GM12878 (cell line): ENCODE measurements at regions not wholly inside any gene's neighbourhood (a gene's known extent, or its start where the extent isn't known, plus 50 kb on each side); places are given as distances from the start of the nearest gene placed in this dataset.

Experiments used
- ATAC-seq: fragments of 200-7000 bp; cut with Tn5 transposase; 3 replicates; pipeline ENCODE4 v1.9.1; 2020; ENCODE audit warnings: mild to moderate bottlenecking, moderate library complexity
- BruUV-seq: library from RNA; stranded (reverse); fragments of 400-500 nt; replicated peaks from 2 replicates; lab custom pipeline; 2021; lab: Mats Ljungman, UMichigan
- CTCF ChIA-PET: fragments of 300-600 bp; sonication (Branson Sonifier 250); formaldehyde crosslinking; extraction: SDS; loops from one replicate; lab custom pipeline; 2021; ENCODE audit warnings: inconsistent platforms; lab: Yijun Ruan, JAX
- POLR2A ChIA-PET: fragments of 350-600 bp; formaldehyde crosslinking; extraction: SDS; loops from one replicate; lab custom pipeline; 2021; ENCODE audit warnings: inconsistent platforms; lab: Charles Lee
- RAD21 ChIA-PET: fragments of 300-600 bp; sonication (Branson Sonifier 250); formaldehyde crosslinking; loops from one replicate; lab custom pipeline; 2023; ENCODE audit warnings: antibody characterized with exemption; ENCODE audit not compliant: unreplicated experiment; lab: Charles Lee
- SMC1A ChIA-PET: fragments of 300-600 bp; sonication (Branson Sonifier 250); formaldehyde crosslinking; loops from one replicate; lab custom pipeline; 2023; ENCODE audit not compliant: unreplicated experiment, uncharacterized antibody; lab: Charles Lee
- DNase-seq: peaks from one replicate; pipeline ENCODE4 v3.0.0-alpha.2; 2011; ENCODE audit warnings: low read depth, low spot score
- FAIRE-seq: peaks from 3 replicates; lab custom pipeline; 2011; peaks lifted over from hg19 to GRCh38; lab: Jason Lieb, UNC
- H2AFZ ChIP-seq: 2 replicates; pipeline ENCODE4 v1.6.0; 2011; ENCODE audit warnings: low read depth, low read length, control low read depth; ENCODE audit not compliant: control insufficient read depth
- H3K27ac ChIP-seq: 2 replicates; pipeline ENCODE4 v1.5.1; 2011; ENCODE audit warnings: control low read depth; ENCODE audit not compliant: control insufficient read depth, insufficient read depth
- H3K27me3 ChIP-seq, 2 experiments: replicated peaks in 1 of 2; 2 replicates each; pipeline versions ENCODE4 v1.6.0 to v1.6.1; 2011; ENCODE audit warnings: low read length in 1 of 2; ENCODE audit not compliant: control insufficient read depth in 2 of 2, insufficient read depth in 2 of 2
- H3K36me3 ChIP-seq, 2 experiments: 2 replicates each; pipeline ENCODE4 v1.5.1; 2011; ENCODE audit warnings: low read length in 1 of 2; ENCODE audit not compliant: control insufficient read depth in 2 of 2, insufficient read depth in 2 of 2
- H3K4me1 ChIP-seq: 2 replicates; pipeline ENCODE4 v1.6.1; 2011; ENCODE audit warnings: mild to moderate bottlenecking, low read length, moderate library complexity, mixed read lengths; ENCODE audit not compliant: control insufficient read depth, insufficient read depth
- H3K4me2 ChIP-seq: 2 replicates; pipeline ENCODE4 v1.6.0; 2011; ENCODE audit warnings: control low read depth; ENCODE audit not compliant: control insufficient read depth, insufficient read depth
- H3K4me3 ChIP-seq: fragments of 200-600 bp; sonication (generic); 2 replicates; pipeline ENCODE4 v1.5.1; 2016
- H3K79me2 ChIP-seq: 2 replicates; pipeline ENCODE4 v1.6.0; 2011; ENCODE audit warnings: low read length; ENCODE audit not compliant: control insufficient read depth, insufficient read depth
- H3K9ac ChIP-seq: 2 replicates; pipeline ENCODE4 v1.8.0; 2011; ENCODE audit warnings: low read length, control low read depth, mixed read lengths; ENCODE audit not compliant: control insufficient read depth, insufficient read depth
- H3K9me3 ChIP-seq: replicated peaks from 3 replicates; pipeline ENCODE4 v1.5.1; 2011; ENCODE audit warnings: mild to moderate bottlenecking, low read length; ENCODE audit not compliant: control insufficient read depth, insufficient read depth
- H4K20me1 ChIP-seq: 2 replicates; pipeline ENCODE4 v1.6.0; 2011; ENCODE audit not compliant: control insufficient read depth, insufficient read depth
- BRCA1 ChIP-seq: IDR thresholded peaks from 2 replicates; pipeline ENCODE4 v1.6.1; 2011; ENCODE audit warnings: low read depth, low read length, improper control_type of control experiment
- CBX3 ChIP-seq: fragments of 200-600 bp; sonication (generic); IDR thresholded peaks from 2 replicates; pipeline ENCODE4 v1.6.1; 2016; ENCODE audit warnings: low read depth, borderline replicate concordance
- ESRRA ChIP-seq: IDR thresholded peaks from 2 replicates; pipeline ENCODE4 v1.6.1; 2012; ENCODE audit warnings: mild to moderate bottlenecking, low read length, improper control_type of control experiment
- IKZF2 ChIP-seq, 2 experiments: fragments of 450-650 bp; IDR thresholded peaks; 2 replicates each; pipeline ENCODE4 v1.6.1; 2017; ENCODE audit warnings: mild to moderate bottlenecking in 2 of 2, moderate library complexity in 2 of 2
- SPI1 ChIP-seq: IDR thresholded peaks from 2 replicates; pipeline ENCODE4 v1.6.1; 2011; ENCODE audit warnings: low read depth, mild to moderate bottlenecking, low read length, moderate library complexity, borderline replicate concordance; ENCODE audit not compliant: insufficient read depth
- SREBF1 ChIP-seq: IDR thresholded peaks from 2 replicates; pipeline ENCODE4 v1.6.1; 2012; ENCODE audit warnings: mild to moderate bottlenecking, low read length
- SREBF2 ChIP-seq: IDR thresholded peaks from 2 replicates; pipeline ENCODE4 v1.6.1; 2012; ENCODE audit warnings: mild to moderate bottlenecking, low read length
- STAT1 ChIP-seq: fragments of 450-650 bp; conservative IDR thresholded peaks from 2 replicates; pipeline ENCODE4 v1.6.1; 2014; ENCODE audit warnings: antibody characterized with exemption, mild to moderate bottlenecking
- STAT3 ChIP-seq: IDR thresholded peaks from 2 replicates; pipeline ENCODE4 v1.6.1; 2011; ENCODE audit warnings: low read depth, low read length, improper control_type of control experiment
- TAF1 ChIP-seq: IDR thresholded peaks from 2 replicates; pipeline ENCODE4 v1.6.1; 2011; ENCODE audit warnings: mild to moderate bottlenecking, low read depth, low read length, borderline replicate concordance
- ZNF274 ChIP-seq: IDR thresholded peaks from one replicate; pipeline ENCODE4 v1.8.0; 2011; ENCODE audit not compliant: insufficient read length, insufficient read depth
- WGBS: methylation state at CpG from one replicate; pipeline ENCODE4 v1.1.6; 2016; ENCODE audit warnings: low lambda C conversion rate; ENCODE audit not compliant: insufficient replicate concordance, insufficient coverage; ENCODE audit errors: missing lambda C conversion rate; 5-methylcytosine and 5-hydroxymethylcytosine counted together
- in situ Hi-C: fragments of 300-500 bp; cut with MboI; formaldehyde crosslinking; loops from 9 replicates; pipeline ENCODE4 v1.14.3; 2018; ENCODE audit warnings: mixed read lengths
- intact Hi-C: fragments of 100-400 bp; cut with micrococcal nuclease; formaldehyde crosslinking; loops from one replicate; pipeline ENCODE4 v1.14.2; 2022; ENCODE audit not compliant: unreplicated experiment
- TF ChIP-seq, protein P1 (sequence below): fragments of 150-350 bp; IDR thresholded peaks from 2 replicates; pipeline ENCODE4 v1.6.1; 2014; ENCODE audit warnings: mild to moderate bottlenecking, low read depth, low read length
- TF ChIP-seq, protein P2 (sequence below): fragments of 450-650 bp; IDR thresholded peaks from 2 replicates; pipeline ENCODE4 v1.6.1; 2018; ENCODE audit warnings: borderline replicate concordance, mild to moderate bottlenecking; ENCODE audit not compliant: partially characterized antibody
- TF ChIP-seq, protein P3 (sequence below): IDR thresholded peaks from 2 replicates; pipeline ENCODE4 v1.6.1; 2012; ENCODE audit warnings: mild to moderate bottlenecking, low read depth, low read length
- TF ChIP-seq, protein P4 (sequence below): fragments of 450-650 bp; IDR thresholded peaks from 2 replicates; pipeline ENCODE4 v1.6.1; 2017; ENCODE audit warnings: borderline replicate concordance

DNA sequence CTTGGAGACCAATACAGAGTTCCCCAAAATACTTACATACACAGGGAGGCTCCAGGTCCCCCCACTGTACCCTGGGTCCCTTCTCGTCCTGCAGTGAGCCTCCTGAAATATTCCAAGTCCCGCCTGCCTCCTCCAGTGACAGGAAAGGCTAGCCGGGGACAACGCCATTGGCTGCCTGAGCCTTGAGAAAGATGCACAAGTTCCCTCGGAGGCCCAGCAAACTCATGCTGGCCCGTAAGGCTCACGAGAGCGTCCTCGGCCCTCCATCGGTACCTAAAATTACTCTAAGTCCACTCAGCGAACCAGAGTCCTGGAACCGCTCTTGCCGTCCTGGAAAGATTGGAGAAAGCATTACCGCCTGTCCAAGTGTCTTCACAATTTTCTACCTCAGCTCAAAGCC, 228.6 kb downstream of the ADAM29 start (continued):
- TF ChIP-seq, protein P1, sequence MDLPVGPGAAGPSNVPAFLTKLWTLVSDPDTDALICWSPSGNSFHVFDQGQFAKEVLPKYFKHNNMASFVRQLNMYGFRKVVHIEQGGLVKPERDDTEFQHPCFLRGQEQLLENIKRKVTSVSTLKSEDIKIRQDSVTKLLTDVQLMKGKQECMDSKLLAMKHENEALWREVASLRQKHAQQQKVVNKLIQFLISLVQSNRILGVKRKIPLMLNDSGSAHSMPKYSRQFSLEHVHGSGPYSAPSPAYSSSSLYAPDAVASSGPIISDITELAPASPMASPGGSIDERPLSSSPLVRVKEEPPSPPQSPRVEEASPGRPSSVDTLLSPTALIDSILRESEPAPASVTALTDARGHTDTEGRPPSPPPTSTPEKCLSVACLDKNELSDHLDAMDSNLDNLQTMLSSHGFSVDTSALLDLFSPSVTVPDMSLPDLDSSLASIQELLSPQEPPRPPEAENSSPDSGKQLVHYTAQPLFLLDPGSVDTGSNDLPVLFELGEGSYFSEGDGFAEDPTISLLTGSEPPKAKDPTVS, result no peak
- TF ChIP-seq TAF1 (no peak), CBX3 (no peak), SREBF2 (no peak)

DNA sequence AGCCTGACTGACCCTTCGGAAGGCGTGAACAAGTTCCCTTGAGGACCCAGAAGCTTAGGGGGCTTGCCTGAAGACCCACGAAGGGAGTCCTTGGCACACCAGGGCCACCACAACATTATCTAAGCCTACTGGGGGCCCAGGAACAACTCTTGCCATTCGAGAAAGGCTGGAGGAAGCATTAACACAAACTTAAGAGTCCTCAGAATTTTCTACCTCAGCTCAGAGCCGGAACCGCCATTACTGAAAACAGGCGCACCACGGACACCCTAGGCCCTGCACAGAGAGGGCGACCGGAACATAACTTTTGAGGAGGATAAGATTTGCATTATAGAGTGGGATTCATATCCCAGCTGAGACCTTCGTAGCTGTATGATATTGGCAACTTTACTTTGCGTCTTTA, 229.1 kb downstream of the ADAM29 start:
- Histone ChIP-seq H3K9ac (no peak overlapping the region), H3K4me1 (no peaks in the 10 kb centered on the region), H3K27me3 (no peaks in the 10 kb centered on the region), H3K4me2 (no peak overlapping the region), H2AFZ (no peak overlapping the region), H3K9me3 (no peaks in the 10 kb centered on the region), H3K36me3 (no peaks in the 10 kb centered on the region), H3K27ac (no peak overlapping the region), H4K20me1 (no peaks in the 10 kb centered on the region), H3K79me2 (no peaks in the 10 kb centered on the region), H3K4me3 (no peak overlapping the region)
- in situ Hi-C loops (no loop called here), intact Hi-C loops (no loop called here)
- ATAC-seq (no peak), DNase-seq (no peak), FAIRE-seq (no peak)
- BruUV-seq, result no TSS peak
- ChIA-PET POLR2A (no interaction called here), SMC1A (no interaction called here), CTCF (no interaction called here), RAD21 (no interaction called here)
- 54% methylated on average over 12 of the region's 12 CpGs for WGBS
- TF ChIP-seq SREBF1 (no peak), IKZF2 (IDR thresholded peaks at IDR 0.05) (no peak), STAT3 (no peak), SPI1 (no peak), ESRRA (no peak), BRCA1 (no peak), ZNF274 (no peak), STAT1 (no peak)
- TF ChIP-seq, protein P2, sequence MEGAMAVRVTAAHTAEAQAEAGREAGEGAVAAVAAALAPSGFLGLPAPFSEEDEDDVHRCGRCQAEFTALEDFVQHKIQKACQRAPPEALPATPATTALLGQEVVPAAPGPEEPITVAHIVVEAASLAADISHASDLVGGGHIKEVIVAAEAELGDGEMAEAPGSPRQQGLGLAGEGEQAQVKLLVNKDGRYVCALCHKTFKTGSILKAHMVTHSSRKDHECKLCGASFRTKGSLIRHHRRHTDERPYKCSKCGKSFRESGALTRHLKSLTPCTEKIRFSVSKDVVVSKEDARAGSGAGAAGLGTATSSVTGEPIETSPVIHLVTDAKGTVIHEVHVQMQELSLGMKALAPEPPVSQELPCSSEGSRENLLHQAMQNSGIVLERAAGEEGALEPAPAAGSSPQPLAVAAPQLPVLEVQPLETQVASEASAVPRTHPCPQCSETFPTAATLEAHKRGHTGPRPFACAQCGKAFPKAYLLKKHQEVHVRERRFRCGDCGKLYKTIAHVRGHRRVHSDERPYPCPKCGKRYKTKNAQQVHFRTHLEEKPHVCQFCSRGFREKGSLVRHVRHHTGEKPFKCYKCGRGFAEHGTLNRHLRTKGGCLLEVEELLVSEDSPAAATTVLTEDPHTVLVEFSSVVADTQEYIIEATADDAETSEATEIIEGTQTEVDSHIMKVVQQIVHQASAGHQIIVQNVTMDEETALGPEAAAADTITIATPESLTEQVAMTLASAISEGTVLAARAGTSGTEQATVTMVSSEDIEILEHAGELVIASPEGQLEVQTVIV, result no peak
- TF ChIP-seq, protein P3, sequence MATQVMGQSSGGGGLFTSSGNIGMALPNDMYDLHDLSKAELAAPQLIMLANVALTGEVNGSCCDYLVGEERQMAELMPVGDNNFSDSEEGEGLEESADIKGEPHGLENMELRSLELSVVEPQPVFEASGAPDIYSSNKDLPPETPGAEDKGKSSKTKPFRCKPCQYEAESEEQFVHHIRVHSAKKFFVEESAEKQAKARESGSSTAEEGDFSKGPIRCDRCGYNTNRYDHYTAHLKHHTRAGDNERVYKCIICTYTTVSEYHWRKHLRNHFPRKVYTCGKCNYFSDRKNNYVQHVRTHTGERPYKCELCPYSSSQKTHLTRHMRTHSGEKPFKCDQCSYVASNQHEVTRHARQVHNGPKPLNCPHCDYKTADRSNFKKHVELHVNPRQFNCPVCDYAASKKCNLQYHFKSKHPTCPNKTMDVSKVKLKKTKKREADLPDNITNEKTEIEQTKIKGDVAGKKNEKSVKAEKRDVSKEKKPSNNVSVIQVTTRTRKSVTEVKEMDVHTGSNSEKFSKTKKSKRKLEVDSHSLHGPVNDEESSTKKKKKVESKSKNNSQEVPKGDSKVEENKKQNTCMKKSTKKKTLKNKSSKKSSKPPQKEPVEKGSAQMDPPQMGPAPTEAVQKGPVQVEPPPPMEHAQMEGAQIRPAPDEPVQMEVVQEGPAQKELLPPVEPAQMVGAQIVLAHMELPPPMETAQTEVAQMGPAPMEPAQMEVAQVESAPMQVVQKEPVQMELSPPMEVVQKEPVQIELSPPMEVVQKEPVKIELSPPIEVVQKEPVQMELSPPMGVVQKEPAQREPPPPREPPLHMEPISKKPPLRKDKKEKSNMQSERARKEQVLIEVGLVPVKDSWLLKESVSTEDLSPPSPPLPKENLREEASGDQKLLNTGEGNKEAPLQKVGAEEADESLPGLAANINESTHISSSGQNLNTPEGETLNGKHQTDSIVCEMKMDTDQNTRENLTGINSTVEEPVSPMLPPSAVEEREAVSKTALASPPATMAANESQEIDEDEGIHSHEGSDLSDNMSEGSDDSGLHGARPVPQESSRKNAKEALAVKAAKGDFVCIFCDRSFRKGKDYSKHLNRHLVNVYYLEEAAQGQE, result no peak
- TF ChIP-seq, protein P4, sequence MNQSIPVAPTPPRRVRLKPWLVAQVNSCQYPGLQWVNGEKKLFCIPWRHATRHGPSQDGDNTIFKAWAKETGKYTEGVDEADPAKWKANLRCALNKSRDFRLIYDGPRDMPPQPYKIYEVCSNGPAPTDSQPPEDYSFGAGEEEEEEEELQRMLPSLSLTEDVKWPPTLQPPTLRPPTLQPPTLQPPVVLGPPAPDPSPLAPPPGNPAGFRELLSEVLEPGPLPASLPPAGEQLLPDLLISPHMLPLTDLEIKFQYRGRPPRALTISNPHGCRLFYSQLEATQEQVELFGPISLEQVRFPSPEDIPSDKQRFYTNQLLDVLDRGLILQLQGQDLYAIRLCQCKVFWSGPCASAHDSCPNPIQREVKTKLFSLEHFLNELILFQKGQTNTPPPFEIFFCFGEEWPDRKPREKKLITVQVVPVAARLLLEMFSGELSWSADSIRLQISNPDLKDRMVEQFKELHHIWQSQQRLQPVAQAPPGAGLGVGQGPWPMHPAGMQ, result no peak
